Muscle of leg (tissue), 3 donors: ENCODE measurements at regions not wholly inside any gene's neighbourhood (a gene's known extent, or its start where the extent isn't known, plus 50 kb on each side); places are given as distances from the start of the nearest gene placed in this dataset.
A peak's percentile ranks its signal among the peaks of the same experiment; 100 is the strongest.

Experiments used
- DNase-seq: peaks from one replicate; pipeline ENCODE4 v3.0.0; 2013
- H3K27ac ChIP-seq: one replicate; pipeline ENCODE4 v1.5.1; 2013; ENCODE audit warnings: mild to moderate bottlenecking, low read length, control low read depth
- H3K27me3 ChIP-seq: one replicate; pipeline ENCODE4 v1.6.1; 2013; ENCODE audit warnings: low read length; ENCODE audit not compliant: control insufficient read depth, insufficient read depth
- H3K36me3 ChIP-seq: one replicate; pipeline ENCODE4 v1.6.1; 2013; ENCODE audit warnings: low read length; ENCODE audit not compliant: control insufficient read depth, insufficient read depth
- H3K4me1 ChIP-seq: one replicate; pipeline ENCODE4 v1.6.1; 2013; ENCODE audit warnings: low read length; ENCODE audit not compliant: control insufficient read depth, insufficient read depth
- H3K4me3 ChIP-seq: one replicate; pipeline ENCODE4 v1.5.1; 2013; ENCODE audit warnings: low read length, control low read depth
- H3K9me3 ChIP-seq: replicated peaks from 2 replicates; pipeline ENCODE4 v1.6.1; 2013; ENCODE audit warnings: low read depth, low read length; ENCODE audit not compliant: control insufficient read depth
- WGBS: methylation state at CpG from one replicate; pipeline ENCODE4 v1.1.5; 2013; ENCODE audit warnings: missing lambda C conversion rate; ENCODE audit not compliant: insufficient coverage; 5-methylcytosine and 5-hydroxymethylcytosine counted together

DNA sequence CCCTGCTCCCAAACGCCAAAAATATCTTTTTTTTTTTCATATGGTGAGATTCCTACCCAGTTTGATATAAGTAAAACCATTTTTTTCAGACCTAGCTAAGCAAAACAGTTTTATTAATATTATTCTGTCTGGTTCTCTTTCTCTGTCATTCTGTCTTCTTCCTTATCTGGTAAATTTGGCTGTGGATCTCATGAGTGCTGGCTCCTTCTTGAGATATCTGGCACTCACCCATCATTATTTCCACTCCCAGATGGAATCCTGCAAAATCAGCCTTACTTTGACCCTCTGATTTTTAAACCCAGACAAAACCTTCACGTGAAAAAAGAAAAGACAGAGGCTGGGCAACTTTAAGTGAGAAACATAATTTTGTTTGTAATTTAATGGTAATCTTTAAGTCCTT is 373.6 kb downstream of the NYAP2 start:
- peak; percentile 32 for DNase-seq
- Histone ChIP-seq H3K9me3 (no peaks in the 10 kb centered on the region), H3K27me3 (no peaks in the 10 kb centered on the region), H3K4me3 (no peak overlapping the region), H3K27ac (no peak overlapping the region), H3K36me3 (no peaks in the 10 kb centered on the region), H3K4me1 (no peaks in the 10 kb centered on the region)
- no CpG with 5 or more reads among the region's 2 CpGs for WGBS

DNA sequence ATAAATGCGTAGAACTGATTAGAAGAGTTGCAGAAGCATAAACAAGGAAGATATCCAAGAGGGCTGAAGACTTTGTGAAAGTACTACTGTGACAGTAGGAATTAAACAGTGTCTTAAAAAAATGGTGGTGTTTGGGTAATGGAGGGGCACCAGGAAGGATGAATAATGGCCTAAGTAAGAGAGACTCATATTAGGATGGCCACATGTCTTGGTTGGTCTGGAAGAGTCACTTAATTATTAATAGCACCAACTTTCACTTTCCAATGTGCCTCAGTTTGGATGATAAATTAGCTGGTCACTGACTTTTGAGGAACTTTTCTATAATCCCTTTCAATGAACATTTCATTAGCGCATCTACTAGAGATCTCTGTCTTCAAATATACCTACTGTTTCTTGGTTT is 372.2 kb downstream of the NYAP2 start:
- H3K27ac ChIP-seq = no peak overlapping the region
- DNase-seq = no peak
- H3K36me3 ChIP-seq = no peaks in the 10 kb centered on the region
- H3K4me1 ChIP-seq = no peaks in the 10 kb centered on the region
- H3K27me3 ChIP-seq = no peaks in the 10 kb centered on the region
- H3K9me3 ChIP-seq = no peaks in the 10 kb centered on the region
- no peak overlapping the region for H3K4me3 ChIP-seq
- no CpG with 5 or more reads among the region's 2 CpGs for WGBS

DNA sequence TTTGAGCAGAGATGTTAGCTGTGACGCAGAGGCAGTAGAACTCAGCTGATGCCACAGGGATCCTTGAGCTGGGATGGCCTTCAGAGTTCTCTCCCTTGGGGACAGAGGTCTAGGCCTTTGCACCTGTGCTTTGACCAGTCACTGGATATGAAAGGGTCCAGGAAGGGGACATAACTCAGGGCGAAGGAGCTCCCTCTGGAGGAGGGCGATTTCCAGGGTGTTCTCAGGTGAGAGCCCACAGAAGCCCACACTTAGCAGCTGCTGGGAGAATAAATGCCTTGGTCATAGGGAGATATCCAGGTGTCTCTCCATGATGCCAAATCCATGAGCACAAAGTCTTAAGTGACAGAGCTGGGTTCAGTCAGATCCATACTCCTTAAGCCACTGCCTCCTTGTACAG is 369.2 kb downstream of the NYAP2 start:
- WGBS = 83% methylated on average over 3 of the region's 3 CpGs
- Histone ChIP-seq H3K36me3 (no peaks in the 10 kb centered on the region), H3K4me1 (peaks cover 1% of the 10 kb centered on the region)

DNA sequence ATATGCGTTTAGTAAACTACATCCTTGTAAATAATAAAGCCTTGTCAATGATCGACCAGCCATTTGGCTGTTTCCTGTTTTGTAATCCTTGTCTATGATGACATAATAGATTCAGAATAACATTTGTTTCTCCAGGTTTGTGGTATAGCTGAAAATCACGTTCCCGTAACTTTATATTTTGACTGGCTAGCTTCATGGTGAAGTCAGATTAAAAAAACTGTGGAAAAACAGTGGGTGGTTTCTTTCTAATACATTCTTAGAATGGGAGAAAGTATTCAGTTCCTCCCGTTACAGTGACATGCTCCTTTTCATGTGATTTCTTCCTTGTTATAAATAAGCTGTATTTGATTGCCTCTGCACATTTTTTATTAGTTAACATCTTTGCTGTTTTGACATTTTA is 366.9 kb downstream of the NYAP2 start:
- peak overlapping the region; percentile 56 for H3K27ac ChIP-seq
- H3K27me3 ChIP-seq = no peaks in the 10 kb centered on the region
- peaks cover 2% of the 10 kb centered on the region for H3K4me1 ChIP-seq
- H3K9me3 ChIP-seq = no peaks in the 10 kb centered on the region
- no peak overlapping the region for H3K4me3 ChIP-seq
- no CpG with 5 or more reads among the region's 5 CpGs for WGBS
- peak; percentile 51 for DNase-seq
- no peaks in the 10 kb centered on the region for H3K36me3 ChIP-seq

More for the DNA sequence above, 369.2 kb downstream of the NYAP2 start:
- Histone ChIP-seq H3K9me3 (no peaks in the 10 kb centered on the region), H3K4me3 (no peak overlapping the region), H3K27ac (no peak overlapping the region), H3K27me3 (no peaks in the 10 kb centered on the region)
- no peak for DNase-seq

DNA sequence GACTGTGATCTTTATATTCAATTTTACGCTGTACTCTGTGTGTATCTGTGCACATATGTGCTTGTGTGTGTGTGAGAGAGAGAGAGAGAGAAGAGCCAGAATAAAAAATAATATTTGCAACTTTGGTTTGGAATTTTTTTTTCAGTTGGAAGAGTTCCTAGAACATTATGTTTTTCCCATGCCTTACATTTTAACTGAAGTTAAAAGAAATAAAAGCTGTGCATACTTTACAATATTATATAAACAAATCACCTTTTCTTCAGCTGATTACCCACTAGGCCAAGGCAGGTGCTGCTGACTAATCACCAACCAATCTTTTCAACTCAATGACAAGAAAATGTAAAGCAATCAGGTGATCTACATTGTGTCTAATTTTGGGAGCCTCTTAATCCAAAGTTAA is 366.3 kb downstream of the NYAP2 start:
- peak; percentile 84 for DNase-seq
- Histone ChIP-seq H3K9me3 (no peaks in the 10 kb centered on the region), H3K27me3 (no peaks in the 10 kb centered on the region), H3K36me3 (no peaks in the 10 kb centered on the region), H3K4me1 (peaks cover 2% of the 10 kb centered on the region), H3K27ac (peak overlapping the region; percentile 56), H3K4me3 (no peak overlapping the region)
- WGBS = no CpG with 5 or more reads among the region's 1 CpG

DNA sequence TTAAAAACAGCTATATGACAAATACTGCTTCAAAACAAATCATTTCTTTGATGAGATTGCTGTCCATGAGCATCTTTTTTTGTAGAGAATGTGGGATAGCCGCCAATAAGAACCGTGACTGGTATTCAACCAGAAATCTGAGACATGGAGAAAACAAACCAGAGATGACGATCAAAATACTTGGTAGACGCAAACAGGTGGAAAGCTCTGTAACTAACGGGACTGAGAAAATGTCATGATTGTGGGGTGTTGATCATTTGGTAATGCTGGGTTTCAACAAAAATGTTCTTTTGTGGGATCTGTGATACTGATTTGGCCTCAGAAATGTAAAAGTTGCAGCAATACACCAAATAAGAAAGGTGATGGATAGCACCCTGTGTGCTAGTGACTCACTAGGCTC is 364.8 kb downstream of the NYAP2 start:
- Histone ChIP-seq H3K27me3 (no peaks in the 10 kb centered on the region), H3K4me1 (peaks cover 2% of the 10 kb centered on the region), H3K27ac (peak overlapping the region; percentile 22), H3K4me3 (no peak overlapping the region), H3K9me3 (no peaks in the 10 kb centered on the region), H3K36me3 (no peaks in the 10 kb centered on the region)
- peak; percentile 41 for DNase-seq
- WGBS = 80% methylated on average over 5 of the region's 5 CpGs

DNA sequence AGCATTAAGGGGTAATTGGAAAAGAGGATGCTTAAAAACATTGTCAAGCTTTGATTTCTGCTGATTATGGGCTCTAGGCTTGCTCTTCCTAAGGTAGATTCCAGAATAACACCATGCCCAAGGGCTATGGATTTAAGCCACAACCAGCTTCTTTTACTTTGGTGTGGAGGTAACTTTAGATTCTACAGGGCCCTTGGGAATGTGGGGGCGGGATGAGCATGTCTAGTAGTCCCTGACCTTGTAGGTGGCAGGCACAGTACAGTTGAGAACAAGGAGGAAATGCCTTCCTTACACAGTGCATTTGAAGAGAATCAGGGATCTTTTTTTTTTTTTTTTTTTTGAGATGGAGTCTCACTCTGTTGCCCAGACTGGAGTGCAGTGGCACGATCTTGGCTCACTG is 364.2 kb downstream of the NYAP2 start:
- Histone ChIP-seq H3K27ac (no peak overlapping the region), H3K9me3 (no peaks in the 10 kb centered on the region), H3K27me3 (no peaks in the 10 kb centered on the region), H3K4me3 (no peak overlapping the region), H3K4me1 (peaks cover 2% of the 10 kb centered on the region), H3K36me3 (no peaks in the 10 kb centered on the region)
- no CpG with 5 or more reads among the region's 2 CpGs for WGBS
- no peak for DNase-seq

DNA sequence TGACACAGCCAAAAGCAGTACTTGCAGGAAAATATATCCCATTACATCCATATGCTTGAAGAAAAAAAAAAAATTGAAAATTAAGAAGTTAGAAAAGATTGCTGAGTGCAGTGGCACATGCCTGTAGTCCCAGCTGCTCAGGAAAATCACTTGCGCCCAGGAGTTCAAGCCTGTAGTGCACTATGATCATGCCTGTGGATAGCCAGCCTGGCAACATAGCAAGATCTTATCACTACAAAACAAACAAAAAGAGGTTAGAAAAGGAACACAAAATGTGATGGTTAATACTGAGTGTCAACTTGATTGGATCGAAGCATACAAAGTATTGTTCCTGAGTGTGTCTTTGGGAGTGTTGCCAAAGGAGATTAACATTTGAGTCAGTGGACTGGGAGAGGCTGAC is 361.9 kb downstream of the NYAP2 start:
- WGBS = 100% methylated on average over 1 of the region's 2 CpGs
- Histone ChIP-seq H3K4me3 (no peak overlapping the region), H3K27me3 (no peaks in the 10 kb centered on the region), H3K9me3 (no peaks in the 10 kb centered on the region), H3K27ac (no peak overlapping the region), H3K36me3 (no peaks in the 10 kb centered on the region), H3K4me1 (peaks cover 2% of the 10 kb centered on the region)
- no peak for DNase-seq

DNA sequence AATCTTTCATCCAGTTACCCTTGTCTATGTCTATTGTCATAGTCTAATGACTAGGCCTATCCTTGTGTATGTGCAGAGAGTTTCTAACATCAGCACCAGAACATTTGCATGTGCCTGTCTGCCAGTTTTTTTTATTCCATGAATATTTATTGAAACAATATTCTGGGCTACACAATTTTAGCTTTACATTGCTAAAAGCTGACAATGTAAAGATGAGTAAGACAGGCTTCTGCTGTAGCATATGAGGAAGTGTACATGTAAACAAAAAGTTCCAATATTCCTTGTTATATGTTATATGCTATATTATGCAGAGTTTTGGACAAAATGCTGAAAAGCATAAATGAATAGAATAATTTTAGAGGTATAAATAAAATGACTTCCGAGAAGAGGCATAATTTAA is 357.7 kb downstream of the NYAP2 start:
- no CpG with 5 or more reads among the region's 1 CpG for WGBS
- no peak for DNase-seq
- no peaks in the 10 kb centered on the region for H3K4me1 ChIP-seq
- no peak overlapping the region for H3K4me3 ChIP-seq
- H3K27me3 ChIP-seq = no peaks in the 10 kb centered on the region
- no peaks in the 10 kb centered on the region for H3K9me3 ChIP-seq
- no peaks in the 10 kb centered on the region for H3K36me3 ChIP-seq
- no peak overlapping the region for H3K27ac ChIP-seq

DNA sequence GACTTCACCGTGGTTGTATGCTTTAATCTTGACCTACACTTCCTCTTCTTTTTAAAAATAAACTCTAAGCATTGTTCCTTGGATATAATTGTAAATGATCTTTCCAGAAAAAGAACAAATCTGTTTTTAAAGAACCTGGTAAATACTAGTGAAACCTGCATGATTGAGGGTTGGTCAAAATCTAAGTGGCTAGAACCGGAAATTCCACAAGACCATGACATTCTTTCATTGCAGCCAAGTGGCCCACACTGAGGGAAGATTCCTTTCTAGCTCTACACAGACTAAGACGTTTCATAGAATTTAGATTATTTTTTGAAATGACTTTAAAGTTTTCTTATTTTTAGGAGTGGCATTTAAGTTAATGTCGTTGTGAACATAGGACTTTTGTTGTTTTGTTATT is 356.7 kb downstream of the NYAP2 start:
- no CpG with 5 or more reads among the region's 4 CpGs for WGBS
- Histone ChIP-seq H3K27ac (no peak overlapping the region), H3K4me3 (no peak overlapping the region)

DNA sequence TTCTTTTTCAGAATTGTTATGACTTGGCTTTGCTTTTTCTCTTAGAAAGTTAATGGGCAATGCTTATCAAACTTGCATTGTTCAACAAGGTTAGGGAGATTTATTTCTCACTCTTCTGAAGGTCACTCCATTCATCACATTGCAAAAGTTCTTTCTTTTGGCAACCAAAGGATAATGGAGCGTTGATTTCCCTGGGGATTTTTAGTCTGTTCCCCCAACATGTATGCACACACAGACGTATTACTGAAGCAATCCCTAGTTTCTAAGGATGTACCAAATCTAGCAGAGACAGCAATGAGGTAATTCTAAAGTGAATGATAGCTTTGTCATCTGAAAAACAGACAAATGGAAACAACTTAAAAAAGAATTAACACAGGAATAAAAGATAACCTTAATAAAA is 349.1 kb downstream of the NYAP2 start:
- no peak overlapping the region for H3K27ac ChIP-seq
- no peaks in the 10 kb centered on the region for H3K4me1 ChIP-seq

More for the DNA sequence above, 356.7 kb downstream of the NYAP2 start:
- Histone ChIP-seq H3K36me3 (no peaks in the 10 kb centered on the region), H3K27me3 (no peaks in the 10 kb centered on the region), H3K4me1 (no peaks in the 10 kb centered on the region), H3K9me3 (no peaks in the 10 kb centered on the region)
- DNase-seq = no peak

More for the DNA sequence above, 349.1 kb downstream of the NYAP2 start:
- H3K36me3 ChIP-seq = no peaks in the 10 kb centered on the region
- no peak overlapping the region for H3K4me3 ChIP-seq
- no peaks in the 10 kb centered on the region for H3K27me3 ChIP-seq
- no CpG with 5 or more reads among the region's 2 CpGs for WGBS
- no peaks in the 10 kb centered on the region for H3K9me3 ChIP-seq
- DNase-seq = no peak
